Neuronal stem cell (in vitro differentiated cells): ENCODE measurements at regions not wholly inside any gene's neighbourhood (a gene's known extent, or its start where the extent isn't known, plus 50 kb on each side); places are given as distances from the start of the nearest gene placed in this dataset.
"Not testable (repeated sequence)": the region's sequence is repeated elsewhere in the genome, so short reads cannot be mapped to it uniquely, and the experiment has no call there.

Experiments used
- DNase-seq: peaks from one replicate; pipeline ENCODE4 v3.0.0-alpha.2; 2013; ENCODE audit warnings: low spot score
- H2AFZ ChIP-seq: one replicate; pipeline ENCODE4 v1.6.1; 2013; ENCODE audit warnings: mild to moderate bottlenecking, low read length, inconsistent platforms
- H2AK5ac ChIP-seq: 2 replicates; pipeline ENCODE4 v1.6.1; 2013; ENCODE audit warnings: low read depth, mild to moderate bottlenecking, inconsistent platforms, low read length, moderate library complexity, mixed read lengths
- H2BK120ac ChIP-seq: 2 replicates; pipeline ENCODE4 v1.6.1; 2013; ENCODE audit warnings: low read depth, mild to moderate bottlenecking, inconsistent platforms, low read length, moderate library complexity, mixed read lengths
- H2BK12ac ChIP-seq: one replicate; pipeline ENCODE4 v1.6.1; 2013; ENCODE audit warnings: low read length, inconsistent platforms
- H2BK15ac ChIP-seq: 2 replicates; pipeline ENCODE4 v1.6.1; 2013; ENCODE audit warnings: mild to moderate bottlenecking, low read length, inconsistent platforms, mixed read lengths
- H2BK5ac ChIP-seq: one replicate; pipeline ENCODE4 v1.6.1; 2013; ENCODE audit warnings: inconsistent platforms, mild to moderate bottlenecking, low read length, moderate library complexity
- H3K14ac ChIP-seq: one replicate; pipeline ENCODE4 v1.6.1; 2013; ENCODE audit warnings: low read length, inconsistent platforms
- H3K18ac ChIP-seq: 2 replicates; pipeline ENCODE4 v1.6.1; 2013; ENCODE audit warnings: low read length, inconsistent platforms
- H3K23ac ChIP-seq: 2 replicates; pipeline ENCODE4 v1.6.1; 2013; ENCODE audit warnings: low read depth, mild to moderate bottlenecking, mixed read lengths, low read length, inconsistent platforms; ENCODE audit not compliant: poor library complexity
- H3K27ac ChIP-seq: replicated peaks from 3 replicates; pipeline ENCODE4 v1.5.1; 2013; ENCODE audit warnings: low read length, inconsistent platforms
- H3K27me3 ChIP-seq, 3 experiments: 2 replicates each; pipeline ENCODE4 v1.6.1; 2013; ENCODE audit warnings: low read length in 3 of 3, mild to moderate bottlenecking in 2 of 3, inconsistent platforms in 1 of 3, low read depth in 1 of 3, mixed read lengths in 1 of 3, moderate library complexity in 1 of 3; ENCODE audit not compliant: control insufficient read depth in 3 of 3, insufficient read depth in 3 of 3
- H3K36me3 ChIP-seq, 2 donors: replicated peaks in 1 of 2; 2 replicates each; pipeline ENCODE4 v1.6.1; 2013; ENCODE audit warnings: low read length in 2 of 2; ENCODE audit not compliant: control insufficient read depth in 2 of 2, insufficient read depth in 2 of 2
- H3K4ac ChIP-seq: 2 replicates; pipeline ENCODE4 v1.6.1; 2013; ENCODE audit warnings: inconsistent platforms, mild to moderate bottlenecking, low read length, moderate library complexity
- H3K4me1 ChIP-seq, 2 donors: 1 replicate in 1 of 2; 2 replicates in 1 of 2; pipeline ENCODE4 v1.6.1; 2013; ENCODE audit warnings: low read length in 2 of 2, low read depth in 1 of 2; ENCODE audit not compliant: control insufficient read depth in 2 of 2, insufficient read depth in 1 of 2
- H3K4me2 ChIP-seq: one replicate; pipeline ENCODE4 v1.6.1; 2013; ENCODE audit warnings: mild to moderate bottlenecking, low read length, inconsistent platforms; ENCODE audit not compliant: insufficient read depth, poor library complexity, severe bottlenecking
- H3K4me3 ChIP-seq, 2 donors: 2 replicates each; pipeline ENCODE4 v1.5.1; 2013; ENCODE audit warnings: low read length in 2 of 2, mild to moderate bottlenecking in 2 of 2, inconsistent platforms in 1 of 2, moderate library complexity in 1 of 2
- H3K79me1 ChIP-seq: one replicate; pipeline ENCODE4 v1.6.1; 2013; ENCODE audit warnings: low read depth, mild to moderate bottlenecking, inconsistent platforms, low read length, moderate library complexity
- H3K9ac ChIP-seq: one replicate; pipeline ENCODE4 v1.6.1; 2013; ENCODE audit warnings: mild to moderate bottlenecking, low read depth, low read length, inconsistent platforms; ENCODE audit not compliant: poor library complexity
- H3K9me3 ChIP-seq, 2 donors: replicated peaks in 1 of 2; 2 replicates each; pipeline versions ENCODE3 to v1.6.1; 2013; ENCODE audit warnings: low read length in 2 of 2, mild to moderate bottlenecking in 2 of 2, inconsistent platforms in 1 of 2, low read depth in 1 of 2, mixed read lengths in 1 of 2, moderate library complexity in 1 of 2; ENCODE audit not compliant: control insufficient read depth in 2 of 2, insufficient read depth in 1 of 2
- H4K8ac ChIP-seq: one replicate; pipeline ENCODE4 v1.6.1; 2013; ENCODE audit warnings: low read depth, mild to moderate bottlenecking, inconsistent platforms, low read length, moderate library complexity
- H4K91ac ChIP-seq: one replicate; pipeline ENCODE4 v1.6.1; 2013; ENCODE audit warnings: low read length, low read depth, mild to moderate bottlenecking, inconsistent platforms; ENCODE audit not compliant: poor library complexity
- WGBS, 2 donors: extraction: QIAGEN DNeasy Blood & Tissue Kit; methylation state at CpG; one replicate each; pipeline ENCODE4 v1.1.7; 2013; ENCODE audit warnings: missing lambda C conversion rate in 2 of 2, mixed read lengths in 1 of 2; ENCODE audit not compliant: insufficient read length in 2 of 2, insufficient replicate concordance in 1 of 2; ENCODE audit errors: extremely low coverage in 2 of 2; 5-methylcytosine and 5-hydroxymethylcytosine counted together

DNA sequence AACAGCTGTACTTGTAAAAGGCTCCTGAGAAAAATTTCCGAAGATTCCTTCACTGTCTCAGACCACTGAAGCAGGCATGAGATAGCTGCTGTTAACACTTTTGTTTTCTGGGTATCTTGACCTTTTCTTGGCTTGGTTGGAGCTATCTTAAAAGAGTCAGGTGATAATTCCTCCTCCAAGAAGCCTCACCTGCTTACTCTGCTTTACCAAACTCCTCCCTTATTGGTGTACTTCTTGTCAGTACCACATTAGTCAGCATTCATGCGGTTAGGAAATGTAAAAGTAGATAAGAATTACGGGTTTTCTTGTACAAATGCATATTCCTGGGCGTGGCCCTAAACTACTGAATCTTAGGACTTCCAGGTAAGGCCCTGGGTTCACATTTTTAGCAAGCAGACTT lies 489.8 kb upstream of the LARGE1 start:
- H3K23ac ChIP-seq, result no peak overlapping the region
- H3K4me1 ChIP-seq, result no peaks in the 10 kb centered on the region
- no peak overlapping the region for H2BK120ac ChIP-seq
- no peak overlapping the region for H3K27ac ChIP-seq
- H3K4me2 ChIP-seq, result no peak overlapping the region
- no peak overlapping the region for H3K14ac ChIP-seq
- H3K9ac ChIP-seq, result no peak overlapping the region
- H3K4me3 ChIP-seq, result no peak overlapping the region
- no peaks in the 10 kb centered on the region for H3K79me1 ChIP-seq
- no peak overlapping the region for H2BK12ac ChIP-seq
- no peak overlapping the region for H2BK15ac ChIP-seq
- H4K91ac ChIP-seq, result no peak overlapping the region
- no CpG with 5 or more reads among the region's 4 CpGs for WGBS, 2 donors
- H2BK5ac ChIP-seq, result no peak overlapping the region
- no peak overlapping the region for H2AK5ac ChIP-seq
- H2AFZ ChIP-seq, result no peak overlapping the region
- no peaks in the 10 kb centered on the region for H3K27me3 ChIP-seq
- H3K9me3 ChIP-seq, result no peaks in the 10 kb centered on the region
- no peaks in the 10 kb centered on the region for H3K36me3 ChIP-seq
- H4K8ac ChIP-seq, result no peak overlapping the region
- H3K4ac ChIP-seq, result no peak overlapping the region
- no peak overlapping the region for H3K18ac ChIP-seq
- DNase-seq, result no peak

DNA sequence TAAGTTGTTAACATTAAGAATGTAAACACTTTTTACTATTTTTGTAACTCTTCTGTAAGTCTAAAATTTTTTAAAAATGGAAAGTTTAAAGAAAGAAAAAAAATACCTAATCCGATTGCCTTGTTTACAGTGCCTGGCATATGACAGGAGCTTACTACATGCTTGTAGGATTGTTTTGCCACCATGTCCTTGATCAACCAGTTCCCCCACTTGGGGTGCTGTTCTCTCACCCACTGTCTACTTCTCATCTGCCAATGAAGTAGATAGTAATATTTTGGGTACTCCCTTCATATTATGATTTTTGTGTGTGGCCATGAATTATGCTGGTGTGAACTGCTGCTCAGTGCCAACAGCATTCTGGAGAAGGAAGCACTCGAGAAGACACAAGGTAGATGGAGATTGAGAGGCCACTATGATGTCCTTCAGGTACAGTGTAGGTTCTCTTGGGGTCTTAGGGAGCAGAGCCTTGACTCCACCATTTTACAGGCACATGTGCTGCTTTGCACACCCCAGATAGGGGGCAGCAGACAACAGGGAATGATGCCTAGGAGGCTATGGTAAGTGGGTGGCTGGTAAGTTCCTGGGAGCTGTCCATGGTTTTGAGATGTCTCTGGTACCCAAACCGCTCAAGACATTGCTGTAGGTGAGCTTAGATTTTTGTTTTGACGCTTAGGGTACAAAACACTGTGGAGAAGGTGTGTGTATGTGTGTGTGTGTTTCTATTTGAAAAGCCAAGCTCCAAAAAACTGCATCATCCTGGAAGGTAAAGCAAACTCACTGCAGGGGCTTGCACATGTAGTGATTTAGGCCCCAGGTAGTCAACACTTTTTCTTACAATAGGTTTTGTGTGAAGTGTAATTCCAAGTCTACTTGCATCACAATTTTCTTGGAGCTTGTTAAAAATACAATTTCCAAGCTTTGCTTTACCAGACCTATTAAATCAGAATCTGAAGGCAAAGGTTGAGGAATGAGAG lies 494.5 kb upstream of the LARGE1 start:
- Histone ChIP-seq H3K4me1 (peaks cover 0 to 3% of the 10 kb centered on the region in 2 donors), H4K91ac (no peak overlapping the region), H3K36me3 (no peaks in the 10 kb centered on the region), H2BK5ac (no peak overlapping the region), H3K4me2 (no peak overlapping the region), H2AFZ (no peak overlapping the region), H2BK120ac (no peak overlapping the region), H2BK12ac (no peak overlapping the region), H3K4me3 (no peak overlapping the region), H3K79me1 (no peaks in the 10 kb centered on the region), H3K4ac (no peak overlapping the region), H3K9me3 (no peaks in the 10 kb centered on the region), H4K8ac (no peak overlapping the region), H2AK5ac (no peak overlapping the region), H3K14ac (no peak overlapping the region), H3K23ac (no peak overlapping the region), H3K18ac (no peak overlapping the region), H2BK15ac (no peak overlapping the region), H3K9ac (no peak overlapping the region), H3K27me3 (no peaks in the 10 kb centered on the region), H3K27ac (no peak overlapping the region)
- DNase-seq, result peak; percentile 87
- no CpG with 5 or more reads among the region's 4 CpGs for WGBS, 2 donors

DNA sequence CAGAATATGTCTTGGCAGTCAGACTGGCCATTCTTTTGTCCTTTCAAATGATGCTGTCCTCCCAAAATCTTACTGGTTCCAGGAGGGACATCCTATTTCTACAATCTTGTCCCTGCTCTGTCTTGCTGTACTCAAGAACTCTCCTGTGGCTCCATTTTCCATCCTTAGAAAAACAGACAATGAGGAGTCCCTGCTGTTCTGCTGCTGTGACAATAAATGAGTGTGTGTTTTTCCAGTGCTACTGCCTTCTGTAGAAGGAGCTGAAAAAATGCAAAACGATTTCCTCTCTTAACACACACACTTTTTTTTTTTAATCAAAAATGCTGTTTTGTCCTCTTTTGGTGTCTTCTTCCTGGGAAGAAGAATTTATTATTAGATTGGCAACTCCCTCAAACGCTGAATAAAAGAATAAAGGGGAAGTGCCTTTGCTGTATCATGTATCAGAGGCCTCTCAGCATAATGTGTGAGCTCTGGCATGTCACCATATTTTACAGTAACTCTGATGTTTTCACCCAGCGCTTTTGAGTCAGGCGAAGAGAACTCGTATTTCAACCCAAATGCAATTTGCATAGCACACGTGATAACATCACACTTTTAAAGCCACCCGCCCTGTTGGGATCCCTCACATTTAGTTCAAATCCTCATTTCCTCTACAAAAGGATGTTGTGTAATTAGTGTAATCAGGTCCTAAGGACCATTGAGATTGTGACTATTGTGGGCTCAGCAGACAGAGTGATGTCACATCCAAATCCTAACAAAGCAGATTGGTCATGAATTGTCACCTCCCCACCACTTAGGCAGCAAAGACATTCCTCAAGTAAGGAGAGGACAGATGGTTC lies 496.0 kb upstream of the LARGE1 start:
- Histone ChIP-seq H3K4ac (no peak overlapping the region), H4K91ac (no peak overlapping the region), H3K18ac (no peak overlapping the region), H3K23ac (no peak overlapping the region), H3K9me3 (no peaks in the 10 kb centered on the region), H3K4me2 (no peak overlapping the region), H3K4me3 (no peak overlapping the region), H2AK5ac (no peak overlapping the region), H3K14ac (no peak overlapping the region), H2BK15ac (no peak overlapping the region), H3K27me3 (no peaks in the 10 kb centered on the region), H3K27ac (no peak overlapping the region), H2AFZ (no peak overlapping the region), H4K8ac (no peak overlapping the region), H2BK120ac (no peak overlapping the region), H3K36me3 (no peaks in the 10 kb centered on the region), H3K4me1 (peaks cover 0 to 3% of the 10 kb centered on the region in 2 donors), H2BK12ac (no peak overlapping the region), H3K9ac (no peak overlapping the region), H3K79me1 (no peaks in the 10 kb centered on the region), H2BK5ac (no peak overlapping the region)
- WGBS, 2 donors, result no CpG with 5 or more reads among the region's 7 CpGs
- no peak for DNase-seq

DNA sequence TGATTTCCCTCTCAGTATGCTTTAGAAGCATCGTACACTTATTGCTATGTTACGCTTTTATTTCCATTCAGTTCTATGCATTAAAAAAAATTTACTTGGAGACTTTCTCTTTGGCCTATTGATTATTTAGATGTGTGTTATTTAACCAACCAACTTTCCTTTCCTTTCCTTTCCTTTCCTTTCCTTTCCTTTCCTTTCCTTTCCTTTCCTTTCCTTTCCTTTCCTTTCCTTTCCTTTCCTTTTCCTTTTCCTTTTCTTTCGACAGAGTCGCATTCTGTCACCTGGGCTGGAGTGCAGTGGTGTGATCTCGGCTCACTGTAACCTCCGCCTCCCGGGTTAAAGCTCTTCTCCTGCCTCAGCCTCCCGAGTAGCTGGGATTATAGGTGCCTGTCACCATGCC lies 502.7 kb upstream of the LARGE1 start:
- not testable (repeated sequence) for H3K14ac ChIP-seq, H3K27ac ChIP-seq, H3K9ac ChIP-seq, H2AFZ ChIP-seq, H3K9me3 ChIP-seq, H4K91ac ChIP-seq, H3K18ac ChIP-seq, H3K23ac ChIP-seq, H3K4ac ChIP-seq, H3K4me1 ChIP-seq, H4K8ac ChIP-seq, H2BK15ac ChIP-seq, H3K79me1 ChIP-seq, H3K4me2 ChIP-seq, H2AK5ac ChIP-seq, H2BK12ac ChIP-seq, H2BK120ac ChIP-seq, DNase-seq, H3K36me3 ChIP-seq, H3K27me3 ChIP-seq, H3K4me3 ChIP-seq, H2BK5ac ChIP-seq
- WGBS, 2 donors, result no CpG with 5 or more reads among the region's 8 CpGs
